LNCAP (cell line): ENCODE measurements at regions not wholly inside any gene's neighbourhood (a gene's known extent, or its start where the extent isn't known, plus 50 kb on each side); places are given as distances from the start of the nearest gene placed in this dataset.

Source experiments
- CTCF ChIP-seq: fragments of 450-650 bp; IDR thresholded peaks from 2 replicates; pipeline ENCODE4 v1.5.1; 2017; ENCODE audit warnings: mild to moderate bottlenecking

DNA sequence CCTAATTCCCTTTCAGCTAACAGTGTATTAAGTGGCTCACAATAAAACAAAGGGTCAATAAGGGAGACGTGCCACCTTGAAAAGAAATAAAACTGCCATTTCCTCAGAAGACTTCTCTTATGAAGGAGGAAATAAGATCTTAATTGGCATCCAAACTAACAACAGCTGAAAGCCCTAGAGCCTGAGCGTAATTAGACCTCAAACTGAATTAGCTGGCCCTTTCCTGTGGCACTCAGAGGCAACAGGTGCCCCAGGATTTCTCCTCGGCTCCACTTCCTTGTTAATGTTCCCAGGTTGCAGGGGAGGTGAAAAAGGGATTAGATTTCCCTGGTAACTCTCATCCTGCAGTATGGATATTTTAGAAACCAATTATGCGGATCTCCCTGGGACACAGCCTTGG lies 804.3 kb downstream of the DCDC2C start:
- no peak for TF ChIP-seq CTCF

DNA sequence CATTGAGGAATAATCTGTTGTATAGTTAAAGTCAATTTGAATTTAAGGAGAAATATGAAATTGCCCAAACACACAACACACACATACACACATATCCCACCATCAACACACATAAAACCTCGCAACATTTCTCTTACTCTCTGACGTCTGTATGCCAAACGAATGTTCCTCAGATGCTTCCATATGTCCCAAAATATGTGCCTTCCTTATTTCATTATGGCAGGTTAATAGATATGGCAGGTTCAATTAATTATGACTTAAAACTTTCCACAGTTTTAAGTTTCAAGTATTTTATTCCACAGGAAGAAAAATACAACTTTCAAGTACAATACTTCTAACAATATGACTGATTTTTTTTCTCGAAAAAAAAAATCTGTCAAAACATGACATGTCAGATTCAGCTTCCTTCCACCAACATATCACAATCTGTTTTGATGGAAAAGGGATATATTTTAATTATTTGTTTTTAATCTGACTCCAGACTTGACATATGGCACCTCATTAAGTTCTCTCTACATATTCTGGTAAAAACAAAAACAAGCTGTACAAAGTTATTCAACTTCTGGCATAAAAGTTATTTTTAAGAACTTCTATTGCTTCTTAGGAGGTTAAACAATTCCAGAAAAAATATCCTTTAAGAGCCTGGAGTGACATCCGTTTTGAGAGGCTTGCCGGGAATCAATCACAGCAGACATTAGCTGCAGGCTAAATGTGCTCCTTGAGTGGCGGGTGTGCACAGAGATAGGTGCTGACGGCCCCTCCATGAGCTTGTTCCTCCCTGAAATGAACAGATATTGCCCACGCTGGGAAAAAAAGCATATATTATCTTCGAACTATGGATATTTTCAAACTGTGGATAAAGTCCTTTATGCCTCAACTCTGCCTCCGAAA lies 812.7 kb downstream of the DCDC2C start:
- TF ChIP-seq CTCF: no peak

GRCh38 chr2:4518596-4518995 lies 815.2 kb downstream of the DCDC2C start:
- no peak for TF ChIP-seq CTCF

- no peak for TF ChIP-seq CTCF
Observed at GRCh38 chr2:4522498-4523421, 819.4 kb downstream of the DCDC2C start.

DNA sequence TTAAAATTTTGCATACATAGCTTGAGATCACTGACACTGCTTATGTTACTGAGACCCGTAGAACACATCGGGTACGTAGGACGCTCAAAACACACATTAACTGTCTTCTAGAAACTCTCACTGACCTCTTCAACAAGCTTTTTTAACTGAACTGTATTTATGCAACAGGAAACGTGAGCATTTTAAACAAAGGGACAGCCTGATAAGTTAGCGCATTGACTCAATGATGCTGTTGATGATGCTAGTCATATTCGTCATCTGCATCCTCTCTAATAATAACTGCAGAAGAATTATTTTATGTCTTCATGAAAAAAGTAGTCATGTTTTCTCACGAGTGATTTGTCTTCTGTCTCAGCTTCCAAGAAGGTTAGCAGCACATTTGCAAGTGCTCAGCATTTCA lies 824.0 kb downstream of the DCDC2C start:
- TF ChIP-seq CTCF: no peak

DNA sequence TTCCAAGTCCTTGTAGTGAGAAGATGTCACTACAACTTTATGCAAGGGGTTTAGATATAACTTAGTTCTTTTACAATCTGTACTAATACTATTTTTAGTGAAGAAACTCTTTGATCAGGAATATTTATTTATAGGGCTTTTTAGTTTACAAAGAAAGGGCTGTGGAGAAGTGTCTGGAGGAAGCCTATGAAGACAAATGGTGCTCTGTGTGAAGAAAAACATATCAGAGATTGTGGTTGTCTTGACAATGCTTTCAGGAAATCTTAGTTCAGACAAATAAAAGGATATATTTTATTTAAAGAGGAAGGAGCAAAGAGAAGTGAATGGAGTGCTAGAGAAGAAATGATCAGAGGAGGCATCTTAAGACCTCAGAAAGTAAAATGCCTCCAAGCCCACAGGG lies 824.9 kb downstream of the DCDC2C start:
- no peak for TF ChIP-seq CTCF

GRCh38 chr2:4528773-4529172 lies 825.4 kb downstream of the DCDC2C start:
- TF ChIP-seq CTCF: no peak
